NAMALWA (cell line): ENCODE measurements at regions not wholly inside any gene's neighbourhood (a gene's known extent, or its start where the extent isn't known, plus 50 kb on each side); places are given as distances from the start of the nearest gene placed in this dataset.
"Not testable (repeated sequence)": the region's sequence is repeated elsewhere in the genome, so short reads cannot be mapped to it uniquely, and the experiment has no call there.

Source experiments
- DNase-seq: peaks from one replicate; pipeline ENCODE4 v3.0.0-alpha.2; 2015; ENCODE audit warnings: low spot score

DNA sequence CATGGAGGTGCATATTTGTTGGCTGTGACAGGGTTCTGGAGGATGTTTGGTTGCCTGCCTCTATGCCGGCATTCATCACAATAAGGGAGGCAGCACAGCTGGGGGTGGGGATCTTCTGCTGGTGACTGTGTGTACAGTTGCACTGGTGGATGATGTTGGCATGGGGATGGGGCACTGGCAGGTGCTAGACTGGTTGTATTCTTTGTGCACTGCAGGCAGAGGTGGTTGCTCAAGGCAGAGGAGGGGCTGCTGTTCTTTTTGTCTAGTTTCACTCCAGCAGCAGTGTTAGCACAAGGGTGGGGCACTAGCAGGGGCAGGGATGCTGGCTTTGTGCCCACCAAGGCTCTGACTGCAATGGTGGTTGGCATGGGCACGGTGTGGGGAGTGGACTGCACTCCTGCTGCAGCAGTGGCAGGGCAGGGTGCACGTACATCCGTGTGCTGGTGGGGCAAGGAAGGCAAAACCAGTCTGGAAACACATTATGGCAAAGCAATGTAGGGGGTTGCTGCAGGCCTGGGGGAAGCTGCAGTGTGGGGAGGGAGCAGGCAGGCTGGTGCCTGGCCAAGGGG, 69.3 kb downstream of the ISOC1 start:
- DNase-seq: no peak

DNA sequence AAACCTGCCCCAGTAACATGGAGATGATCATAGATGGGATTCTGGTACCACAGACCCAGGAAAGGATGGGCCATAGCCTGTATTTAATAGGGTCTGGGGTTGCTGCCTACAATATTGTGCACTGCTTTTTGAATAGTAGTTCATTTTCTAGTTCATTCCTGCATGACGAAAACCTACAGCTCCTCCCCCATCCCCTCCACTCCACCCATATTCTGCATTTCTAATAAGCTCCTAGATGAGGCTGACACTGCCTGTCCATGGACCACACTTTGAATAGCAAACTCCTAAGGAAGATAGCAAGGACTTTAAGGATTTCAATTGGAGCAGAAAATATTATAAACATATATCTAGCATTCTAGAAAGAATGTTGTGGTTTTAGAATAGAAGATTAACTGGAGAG, 75.5 kb downstream of the ISOC1 start:
- DNase-seq: no peak

GRCh38 chr5:129171194-129171944, 76.8 kb downstream of the ISOC1 start:
- DNase-seq: no peak

- peak; percentile 16 for DNase-seq
Observed at GRCh38 chr5:129172580-129172979, 78.0 kb downstream of the ISOC1 start.

GRCh38 chr5:129173771-129174170, 79.2 kb downstream of the ISOC1 start:
- DNase-seq: no peak

- DNase-seq: no peak
Observed at GRCh38 chr5:129174480-129174879, 79.9 kb downstream of the ISOC1 start.

DNA sequence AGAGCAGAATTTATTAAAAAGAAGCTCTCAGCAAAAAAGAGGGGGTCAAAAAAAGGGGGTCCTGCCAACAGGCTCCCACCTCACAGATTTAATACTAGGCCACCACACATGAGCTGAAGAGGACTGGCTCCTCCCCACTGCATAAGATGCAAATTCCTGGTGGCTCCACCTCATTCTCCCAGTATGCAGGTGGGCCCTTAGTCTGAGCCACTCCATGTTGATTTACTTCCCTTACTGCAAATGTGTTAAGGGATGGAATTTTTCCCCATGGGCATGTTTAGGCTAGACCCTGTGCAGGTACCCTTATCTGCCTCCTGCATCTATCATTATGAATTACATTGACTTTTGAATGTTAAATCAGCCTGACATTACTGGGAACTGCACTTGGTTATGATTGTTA, 82.9 kb downstream of the ISOC1 start:
- DNase-seq: no peak

GRCh38 chr5:129199308-129199707, 104.8 kb downstream of the ISOC1 start:
- DNase-seq: no peak

GRCh38 chr5:129204525-129204924, 110.0 kb downstream of the ISOC1 start:
- no peak for DNase-seq

GRCh38 chr5:129216001-129216400, 121.5 kb downstream of the ISOC1 start:
- no peak for DNase-seq

GRCh38 chr5:129217179-129217578, 122.6 kb downstream of the ISOC1 start:
- DNase-seq: no peak

DNA sequence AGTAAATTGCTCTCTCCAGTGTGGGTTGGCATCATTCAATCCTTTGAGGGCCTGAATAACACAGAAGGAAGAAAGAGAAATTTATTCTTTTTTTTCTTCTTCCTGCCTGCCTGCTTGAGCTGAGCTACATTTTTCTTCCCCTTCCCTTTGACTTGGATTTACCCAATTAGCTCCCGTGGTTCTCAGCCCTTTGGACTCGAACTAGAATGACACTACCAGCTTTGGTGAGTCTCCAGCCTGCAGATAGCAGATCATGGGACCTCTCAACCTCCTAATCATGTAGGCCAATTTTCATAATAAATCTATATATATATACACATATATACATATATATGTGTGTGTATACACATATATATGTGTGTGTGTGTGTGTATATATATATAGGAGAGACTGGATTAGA, 128.6 kb downstream of the ISOC1 start:
- DNase-seq: no peak

DNA sequence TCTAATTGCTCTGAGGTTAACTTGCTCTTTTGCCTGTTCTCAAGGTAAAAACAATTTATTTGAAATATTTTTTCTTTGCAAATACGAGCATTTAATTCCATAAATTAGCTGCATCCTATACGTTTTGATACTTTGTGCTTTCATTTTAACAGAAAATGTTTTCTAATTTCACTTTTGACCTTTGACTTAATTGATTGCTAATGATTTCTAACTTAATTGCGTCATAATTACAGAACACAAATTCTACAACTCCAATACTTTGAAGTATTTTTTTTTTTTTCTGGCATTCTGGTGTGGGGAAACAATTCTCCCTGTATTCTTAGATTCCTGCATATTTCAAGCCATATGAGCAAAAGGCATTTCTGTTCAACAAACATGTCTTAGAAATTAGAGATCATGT, 134.0 kb downstream of the ISOC1 start:
- no peak for DNase-seq

GRCh38 chr5:129241755-129242154, 147.2 kb downstream of the ISOC1 start:
- no peak for DNase-seq

DNA sequence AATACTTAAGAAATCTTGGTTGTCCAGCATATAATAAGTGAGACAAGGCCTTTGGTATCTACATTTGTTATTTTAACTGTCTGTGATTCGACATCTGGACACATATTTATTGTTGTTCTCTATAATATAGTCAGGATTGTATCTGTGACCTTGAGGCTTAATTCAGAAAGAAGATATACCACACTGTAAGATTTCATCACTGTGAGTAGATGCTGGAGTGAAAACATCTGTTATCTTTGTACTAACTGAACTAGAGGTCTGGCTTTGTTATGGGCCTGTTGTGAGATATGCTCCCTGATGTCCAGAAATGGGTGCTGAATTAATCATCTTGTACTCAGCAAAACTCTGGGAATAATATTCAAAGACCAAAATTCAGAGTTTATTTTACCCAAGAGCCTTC, 148.5 kb downstream of the ISOC1 start:
- no peak for DNase-seq

- no peak for DNase-seq
Observed at GRCh38 chr5:129244478-129244877, 149.9 kb downstream of the ISOC1 start.

DNA sequence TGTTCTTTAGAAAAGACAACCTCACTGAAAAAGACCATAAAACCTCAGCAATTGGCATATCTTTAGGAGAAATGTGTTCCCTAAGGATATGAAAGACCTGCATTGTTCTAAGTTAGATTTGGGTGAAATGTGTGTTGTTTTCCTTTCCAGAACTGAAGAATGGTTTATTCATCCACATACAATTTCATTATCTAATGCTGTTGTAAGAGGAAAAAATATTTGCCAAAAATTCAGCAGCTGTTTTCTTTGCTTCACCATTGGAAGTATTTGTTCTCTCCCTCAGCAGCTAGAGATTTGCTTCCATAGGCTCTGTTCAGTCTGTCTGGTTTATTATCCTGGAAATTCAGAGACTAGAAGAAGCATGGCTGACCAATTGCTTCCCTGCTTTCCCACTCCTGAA, 150.9 kb downstream of the ISOC1 start:
- DNase-seq: no peak

- no peak for DNase-seq
Observed at GRCh38 chr5:129246088-129246487, 151.5 kb downstream of the ISOC1 start.

- no peak for DNase-seq
Observed at GRCh38 chr5:129249886-129250285, 155.3 kb downstream of the ISOC1 start.

GRCh38 chr5:129271308-129271707, 176.8 kb downstream of the ISOC1 start:
- peak; percentile 32 for DNase-seq

DNA sequence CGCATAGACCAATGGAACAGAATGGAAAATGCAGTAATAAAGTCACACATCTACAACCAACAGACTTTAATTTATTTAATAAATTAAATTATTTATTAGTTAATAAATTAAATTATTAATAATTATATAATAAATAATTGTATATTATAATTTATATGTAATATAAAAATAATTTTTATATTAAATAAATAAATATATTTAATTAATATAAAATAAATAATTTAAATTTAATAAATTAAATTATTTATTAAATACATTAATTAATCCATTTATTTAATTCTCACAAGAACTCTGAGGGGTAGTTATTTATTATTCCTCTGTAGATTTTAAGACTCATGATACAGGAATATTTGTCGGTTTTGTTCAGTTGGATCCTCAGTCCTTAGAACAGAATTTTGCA, 176.1 kb upstream of the ADAMTS19 start:
- no peak for DNase-seq

DNA sequence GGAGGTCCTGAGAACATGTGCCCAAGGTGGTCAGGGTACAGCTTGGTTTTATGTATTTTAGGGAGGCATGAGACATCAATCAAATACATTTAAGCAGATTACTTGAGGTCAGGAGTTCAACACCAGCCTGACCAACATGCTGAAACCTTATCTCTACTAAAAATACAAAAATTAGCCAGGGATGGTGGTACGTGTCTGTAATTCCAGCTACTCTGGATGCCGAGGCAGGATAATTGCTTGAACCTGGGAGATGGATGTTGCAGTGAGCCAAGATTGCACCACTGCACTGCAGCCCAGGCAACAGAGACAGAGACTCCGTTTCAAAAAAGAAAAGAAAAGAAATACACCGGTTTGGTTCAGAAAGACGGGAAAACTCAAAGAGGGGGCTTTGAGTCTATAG, 165.9 kb upstream of the ADAMTS19 start:
- not testable (repeated sequence) for DNase-seq

- no peak for DNase-seq
Observed at GRCh38 chr5:129306725-129307124, 153.4 kb upstream of the ADAMTS19 start.

- DNase-seq: no peak
Observed at GRCh38 chr5:129322968-129323367, 137.1 kb upstream of the ADAMTS19 start.
